Fibroblast of the aortic adventitia (primary cell): ENCODE measurements at regions not wholly inside any gene's neighbourhood (a gene's known extent, or its start where the extent isn't known, plus 50 kb on each side); places are given as distances from the start of the nearest gene placed in this dataset.

Source experiments
- DNase-seq: peaks from one replicate; pipeline ENCODE4 v3.0.0-alpha.2; 2010; ENCODE audit warnings: low read depth
- H3K4me3 ChIP-seq: 2 replicates; pipeline ENCODE4 v1.5.1; 2011; ENCODE audit warnings: low read depth, mild to moderate bottlenecking, control low read depth, low read length, moderate library complexity
- CTCF ChIP-seq: IDR thresholded peaks from 2 replicates; pipeline ENCODE4 v1.5.1; 2011; ENCODE audit warnings: mild to moderate bottlenecking, low read length, control low read depth, inconsistent platforms; ENCODE audit not compliant: insufficient read depth

GRCh38 chr11:119785131-119785530, 56.1 kb upstream of the NECTIN1 start:
- no peak overlapping the region for H3K4me3 ChIP-seq
- no peak for TF ChIP-seq CTCF
- peak; percentile 13 for DNase-seq

- no peak for DNase-seq
- no peak for TF ChIP-seq CTCF
- no peak overlapping the region for H3K4me3 ChIP-seq
These were observed 55.4 kb upstream of the NECTIN1 start for GRCh38 chr11:119784421-119784820.

- no peak overlapping the region for H3K4me3 ChIP-seq
- peak; percentile 45 for DNase-seq
- no peak for TF ChIP-seq CTCF
These were observed 54.7 kb upstream of the NECTIN1 start for GRCh38 chr11:119783466-119784400.

- TF ChIP-seq CTCF: no peak
- H3K4me3 ChIP-seq: no peak overlapping the region
- peak; percentile 25 for DNase-seq
These were observed 53.7 kb upstream of the NECTIN1 start for GRCh38 chr11:119782739-119783072.

- no peak for TF ChIP-seq CTCF
- peak; percentile 12 for DNase-seq
- no peak overlapping the region for H3K4me3 ChIP-seq
These were observed 53.2 kb upstream of the NECTIN1 start for GRCh38 chr11:119782006-119782738.

GRCh38 chr11:119780222-119780953, 51.4 kb upstream of the NECTIN1 start:
- no peak for TF ChIP-seq CTCF
- H3K4me3 ChIP-seq: no peak overlapping the region
- no peak for DNase-seq
